Left renal cortex interstitium (tissue), 4 donors: ENCODE measurements at regions not wholly inside any gene's neighbourhood (a gene's known extent, or its start where the extent isn't known, plus 50 kb on each side); places are given as distances from the start of the nearest gene placed in this dataset.
"Not testable (repeated sequence)": the region's sequence is repeated elsewhere in the genome, so short reads cannot be mapped to it uniquely, and the experiment has no call there.

ENCODE experiments used
- DNase-seq, 4 donors: peaks; one replicate each; pipeline ENCODE4 v3.0.0-alpha.2; 2013; ENCODE audit warnings: low read depth in 4 of 4, low spot score in 2 of 4, missing footprints in 1 of 4

DNA sequence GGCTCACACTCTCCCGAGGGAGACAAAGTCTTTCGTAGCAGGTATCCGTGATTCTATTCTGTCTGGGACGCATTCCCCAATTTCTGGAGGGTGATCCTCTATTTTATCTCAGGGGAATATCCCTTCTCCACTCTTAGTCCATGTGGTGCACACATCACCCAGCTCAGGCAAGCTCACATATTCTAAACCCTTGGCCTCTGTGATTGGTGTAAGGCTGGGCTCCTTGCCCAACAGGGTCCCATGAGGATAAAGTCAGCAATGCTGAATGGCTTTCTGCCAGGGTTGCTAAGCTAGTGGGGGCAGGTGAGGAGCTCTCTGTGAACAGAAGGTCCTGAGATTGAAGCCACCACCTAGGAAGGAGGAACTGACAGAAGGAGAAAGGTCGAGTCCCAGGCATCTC, 137.2 kb downstream of the CDH26 start:
- no peak for DNase-seq

DNA sequence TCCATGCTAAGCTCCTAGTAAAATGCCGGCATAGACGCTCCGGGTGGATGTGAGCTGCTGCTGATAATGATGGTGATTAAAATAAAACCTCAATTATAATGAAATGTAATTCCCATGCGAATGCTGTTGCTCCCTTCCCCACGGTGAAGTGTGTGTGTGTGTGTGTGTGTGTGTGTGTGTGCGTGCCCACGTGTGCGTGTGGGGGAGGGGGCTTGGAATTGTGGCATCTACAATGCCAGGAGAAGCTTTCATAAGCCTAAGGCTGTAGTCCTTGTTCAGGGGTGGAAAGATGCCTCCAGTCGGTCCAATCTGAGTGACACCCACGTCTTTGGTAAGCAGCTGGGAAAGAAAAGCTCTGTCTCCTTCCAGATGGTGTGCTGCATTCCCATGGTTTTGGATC, 137.9 kb downstream of the CDH26 start:
- no peak for DNase-seq

- no peak for DNase-seq
These were observed 139.1 kb downstream of the CDH26 start for GRCh38 chr20:60097285-60097684.

- no peak for DNase-seq
These were observed 142.6 kb downstream of the CDH26 start for GRCh38 chr20:60100780-60101179.

GRCh38 chr20:60101201-60101890, 143.1 kb downstream of the CDH26 start:
- no peak for DNase-seq

GRCh38 chr20:60101891-60102281, 143.7 kb downstream of the CDH26 start:
- no peak for DNase-seq

DNA sequence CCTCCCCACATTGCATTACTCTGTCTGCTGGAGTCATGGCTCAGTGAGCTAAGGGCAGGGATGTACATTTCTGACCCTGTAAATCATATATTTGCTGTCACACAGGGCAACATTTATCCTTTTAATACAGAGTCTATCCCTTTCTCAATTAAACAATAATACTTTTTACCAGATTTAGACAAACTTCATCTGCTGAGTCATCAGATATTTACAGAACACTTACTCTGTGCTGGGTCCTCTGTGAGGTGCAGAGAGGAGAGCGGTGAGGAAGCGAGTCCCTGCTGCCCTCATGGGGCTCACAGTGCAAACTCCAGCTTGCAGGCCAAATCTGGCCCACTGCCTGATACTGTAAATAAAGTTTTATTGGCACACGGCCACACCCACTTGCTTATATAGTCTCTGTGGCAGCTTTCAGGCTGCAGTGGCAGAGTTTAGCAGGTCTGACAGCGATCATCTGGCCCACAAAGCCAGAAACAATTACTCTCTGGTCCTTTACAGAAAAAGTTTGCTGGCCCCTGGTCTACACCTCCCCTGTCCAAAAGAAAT, 144.5 kb downstream of the CDH26 start:
- no peak for DNase-seq

DNA sequence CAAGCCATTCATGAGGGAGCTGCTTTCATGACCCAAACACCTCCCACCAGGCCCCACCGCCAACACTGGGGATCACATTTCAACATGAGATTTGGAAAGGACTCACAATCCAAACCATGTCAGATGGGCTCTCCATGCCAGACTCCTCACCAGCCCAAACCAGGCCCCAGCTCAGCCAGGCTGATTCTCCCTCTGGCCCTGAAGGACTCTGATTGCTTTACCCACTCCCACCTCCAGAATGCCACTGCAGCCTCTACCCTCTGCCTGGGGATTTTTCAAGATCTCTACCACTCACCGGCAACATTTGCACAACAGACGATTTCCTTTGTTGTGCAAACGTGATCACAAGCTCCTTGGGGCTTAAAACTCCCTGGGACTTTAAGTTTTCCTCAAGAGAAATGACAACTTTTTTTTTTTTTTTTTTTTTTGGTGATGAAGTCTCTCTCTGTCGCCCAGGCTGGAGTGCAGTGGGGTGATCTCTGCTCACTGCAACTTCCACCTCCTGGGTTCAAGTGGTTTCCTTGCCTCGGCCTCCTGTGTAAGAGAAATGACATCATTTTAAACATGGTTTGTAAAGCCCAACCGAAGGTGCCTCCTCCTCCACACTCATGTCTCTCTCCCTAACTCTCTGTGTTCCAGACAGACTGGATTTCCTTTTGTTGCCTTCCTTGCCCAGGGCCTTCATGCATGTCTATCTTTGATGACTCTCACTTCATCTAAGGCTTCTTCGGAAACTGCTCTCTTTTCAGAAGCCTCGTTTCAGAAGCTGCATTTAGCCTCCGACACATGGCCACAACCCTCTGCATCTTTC, 147.0 kb downstream of the CDH26 start:
- no peak for DNase-seq

GRCh38 chr20:60106186-60106585, 148.0 kb downstream of the CDH26 start:
- not testable (repeated sequence) for DNase-seq

DNA sequence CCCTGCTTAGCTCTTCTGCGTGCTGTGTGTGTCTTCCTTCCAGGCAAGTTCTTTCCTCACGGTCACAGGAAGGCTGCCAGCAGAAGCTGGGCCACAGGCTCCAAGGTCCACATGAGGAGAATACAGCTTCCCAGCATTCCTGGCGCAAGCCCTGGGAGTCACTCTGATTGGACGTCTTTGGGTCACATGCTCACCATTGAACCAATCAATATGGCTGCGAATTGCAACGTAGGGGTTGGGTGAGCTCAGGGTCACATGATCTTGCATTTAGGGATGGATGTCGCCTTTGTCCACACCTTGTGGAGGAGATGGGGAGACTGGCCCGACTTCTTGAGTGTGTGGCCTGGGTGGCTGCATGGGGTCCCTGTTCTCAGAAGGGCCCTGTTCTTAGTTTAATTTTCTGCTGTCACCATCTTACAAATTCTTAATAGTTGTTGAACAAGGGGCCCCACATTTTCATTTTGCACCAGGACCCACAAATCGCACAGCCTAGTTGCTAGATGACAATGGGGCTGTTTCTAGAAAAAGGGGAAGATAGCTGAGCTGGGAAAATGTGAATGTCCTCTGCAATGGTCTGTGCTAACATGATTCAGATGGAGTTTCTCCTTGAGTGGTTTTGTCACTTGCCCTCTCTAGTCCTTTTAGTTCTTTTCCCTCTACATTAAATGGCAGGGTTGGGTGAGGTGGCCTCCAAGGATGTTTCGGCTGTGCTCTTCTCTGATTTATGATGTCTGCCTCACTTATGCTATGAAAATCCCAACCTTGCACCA, 149.6 kb downstream of the CDH26 start:
- no peak for DNase-seq

DNA sequence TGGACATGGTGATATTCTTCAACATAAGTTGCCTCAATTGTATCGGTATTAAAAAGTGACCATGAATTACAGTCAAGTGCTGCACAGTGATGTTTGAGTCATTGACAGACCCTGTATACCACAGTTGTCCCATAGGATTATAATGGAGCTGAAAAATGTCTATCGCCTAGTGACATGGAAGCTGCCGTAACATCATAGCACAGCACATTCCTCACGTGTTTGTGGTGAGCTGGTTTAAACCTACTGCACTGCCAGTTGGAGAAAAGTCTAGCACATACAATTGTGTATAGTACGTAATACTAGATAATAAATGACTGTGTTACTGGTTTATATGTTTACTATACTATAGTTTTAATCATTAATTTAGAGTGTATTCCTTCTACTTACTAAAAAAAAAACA, 150.2 kb downstream of the CDH26 start:
- no peak for DNase-seq

- DNase-seq: no peak
These were observed 155.0 kb downstream of the CDH26 start for GRCh38 chr20:60113024-60113724.

- no peak for DNase-seq
These were observed 155.5 kb downstream of the CDH26 start for GRCh38 chr20:60113771-60114170.

GRCh38 chr20:60115451-60115850, 157.2 kb downstream of the CDH26 start:
- DNase-seq: no peak

GRCh38 chr20:60116128-60116909, 158.1 kb downstream of the CDH26 start:
- no peak for DNase-seq

DNA sequence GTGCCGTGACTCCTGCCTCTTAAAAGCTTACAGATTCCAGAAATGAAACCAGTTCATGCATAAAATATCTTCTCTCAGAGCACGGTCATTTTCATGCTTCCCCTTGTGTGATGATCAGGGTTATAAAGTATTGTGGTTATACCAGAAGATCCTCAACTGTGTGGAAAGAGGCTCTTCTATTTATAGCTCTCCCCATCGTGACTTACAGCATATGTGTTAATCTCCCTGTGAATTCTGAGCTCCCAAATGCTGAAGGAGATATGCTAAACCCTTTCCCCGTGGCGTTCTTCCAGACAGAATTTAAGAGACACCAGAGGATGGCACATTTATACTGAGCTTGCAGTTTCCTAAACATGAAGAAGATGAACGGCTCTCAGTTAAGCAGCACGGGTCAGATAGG, 158.8 kb downstream of the CDH26 start:
- DNase-seq: no peak

DNA sequence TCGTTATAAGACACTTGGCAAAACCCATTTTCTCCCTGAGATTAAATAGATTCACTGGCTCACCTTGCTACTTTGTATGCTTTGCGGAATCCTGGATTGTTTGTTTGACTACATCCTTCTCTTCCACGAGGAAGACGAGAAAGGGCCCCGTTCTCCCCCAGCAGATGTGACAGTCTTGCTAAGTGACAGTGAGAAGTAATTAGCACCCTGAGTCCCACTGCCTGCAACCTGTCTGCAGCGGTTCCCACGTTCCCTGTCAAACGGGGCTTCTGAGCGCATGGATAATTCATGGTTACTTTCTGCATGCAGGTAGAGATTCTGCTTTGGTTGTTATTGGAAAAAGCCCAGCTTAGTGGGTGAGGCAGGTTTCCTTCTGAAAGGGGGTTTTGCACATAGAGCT, 163.7 kb downstream of the CDH26 start:
- DNase-seq: no peak

DNA sequence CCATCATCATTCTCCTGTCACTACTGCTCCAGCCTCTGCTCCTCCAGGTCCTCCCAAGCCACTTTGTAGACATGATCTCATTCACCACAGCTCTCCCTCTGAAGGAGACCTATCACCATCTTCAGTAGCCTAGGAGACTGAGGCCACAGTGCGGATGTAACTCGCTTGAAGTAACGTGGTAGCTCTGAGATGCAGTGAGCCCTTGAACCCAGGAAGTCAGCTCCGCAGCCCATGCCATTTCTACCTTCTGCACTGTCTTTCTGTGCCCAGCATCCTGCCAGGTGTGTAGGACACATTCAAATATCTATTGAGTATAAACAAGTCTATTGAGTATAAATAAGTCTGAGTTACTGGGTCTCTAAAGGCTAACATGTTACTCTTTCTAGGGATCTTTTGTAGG, 164.4 kb downstream of the CDH26 start:
- DNase-seq: no peak

GRCh38 chr20:60123096-60123495, 164.9 kb downstream of the CDH26 start:
- no peak for DNase-seq

- no peak for DNase-seq
These were observed 165.4 kb downstream of the CDH26 start for GRCh38 chr20:60123652-60124051.
